GM19463 (cell line): ENCODE measurements at regions not wholly inside any gene's neighbourhood (a gene's known extent, or its start where the extent isn't known, plus 50 kb on each side); places are given as distances from the start of the nearest gene placed in this dataset.
"Not testable (repeated sequence)": the region's sequence is repeated elsewhere in the genome, so short reads cannot be mapped to it uniquely, and the experiment has no call there.

Experiments
- ATAC-seq: cut with Tn5 transposase; IDR thresholded peaks from one replicate; pipeline ENCODE4 v1.9.1; 2021; ENCODE audit warnings: mild to moderate bottlenecking, moderate library complexity; ENCODE audit not compliant: unreplicated experiment

DNA sequence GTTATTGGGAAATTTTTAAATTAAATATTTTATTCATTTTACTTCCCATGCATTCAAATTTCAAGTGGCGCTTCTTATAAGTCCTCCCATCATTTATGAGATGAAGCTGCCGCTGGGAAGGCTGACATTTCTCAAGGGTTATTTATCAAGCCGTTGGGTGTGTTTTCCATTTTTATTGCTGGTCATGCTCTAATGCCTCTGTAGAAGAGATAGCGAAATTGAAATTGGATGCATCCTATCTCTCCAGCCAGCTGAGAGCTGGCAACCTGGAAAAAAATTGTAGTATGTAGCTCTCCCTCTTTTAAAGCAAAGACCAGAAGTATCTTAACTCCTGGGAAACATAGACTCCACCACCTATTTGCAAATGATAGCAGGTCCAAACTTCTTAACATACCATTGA is 135.9 kb downstream of the C6orf118 start:
- no peak for ATAC-seq

DNA sequence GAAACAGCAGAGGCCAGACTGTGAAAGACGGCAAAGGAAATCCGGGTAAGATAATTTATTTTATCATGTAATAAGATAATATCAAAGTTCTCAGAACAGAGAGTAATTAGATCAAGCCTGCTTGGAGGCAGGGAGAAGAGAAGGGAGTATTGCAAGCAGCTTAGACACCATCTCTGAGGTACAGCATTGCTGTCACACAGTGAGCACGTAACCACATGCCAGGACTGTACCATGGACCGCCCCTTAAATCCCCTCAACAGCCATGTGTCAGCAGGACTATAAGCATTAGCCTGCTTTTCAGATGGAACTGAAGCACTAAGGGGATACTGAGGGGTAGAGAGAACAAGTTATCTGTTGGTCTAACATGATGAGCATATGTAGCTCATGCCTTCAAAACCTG is 141.5 kb downstream of the C6orf118 start:
- no peak for ATAC-seq

- no peak for ATAC-seq
These were observed 142.1 kb downstream of the C6orf118 start for GRCh38 chr6:165167311-165167710.

DNA sequence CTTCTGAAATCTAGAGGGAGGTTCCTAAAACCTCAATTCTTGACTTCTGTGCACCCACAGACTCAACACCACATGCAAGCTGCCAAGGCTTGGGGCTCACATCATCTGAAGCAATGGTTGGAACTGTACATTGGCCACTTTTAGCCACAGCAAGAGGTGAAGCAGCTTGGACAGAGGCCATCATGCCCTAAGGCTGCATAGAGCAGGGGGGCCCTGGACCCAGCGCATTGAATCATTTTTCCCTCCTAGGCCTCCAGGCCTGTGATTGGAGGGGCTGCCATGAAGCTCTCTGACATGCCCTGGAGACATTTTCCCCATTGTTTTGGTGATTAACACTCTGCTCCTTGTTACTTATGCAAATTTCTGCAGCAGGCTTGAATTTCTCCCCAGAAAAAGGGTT is 145.9 kb downstream of the C6orf118 start:
- ATAC-seq: no peak

GRCh38 chr6:165159460-165159859 is 149.9 kb downstream of the C6orf118 start:
- no peak for ATAC-seq

- no peak for ATAC-seq
These were observed 162.9 kb downstream of the C6orf118 start for GRCh38 chr6:165146456-165146855.

DNA sequence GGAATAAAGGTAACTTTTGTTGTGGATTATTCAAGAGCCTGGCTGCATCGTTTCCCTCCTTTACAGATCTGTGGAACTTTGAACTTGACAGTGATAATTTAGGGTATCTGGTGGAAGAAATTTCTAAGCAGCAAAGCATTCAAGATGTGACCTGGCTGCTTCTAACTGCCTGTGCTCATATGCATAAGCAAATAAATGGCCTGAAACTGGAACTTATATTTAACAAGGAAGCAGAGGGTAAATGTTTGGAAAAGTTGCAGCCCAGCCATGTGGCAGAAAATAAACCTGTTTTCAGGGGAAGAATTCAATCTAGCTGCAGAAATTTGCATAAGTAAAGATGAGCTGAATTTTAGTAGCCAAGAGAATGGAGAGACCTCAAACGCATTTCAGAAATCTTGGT is 173.5 kb downstream of the C6orf118 start:
- no peak for ATAC-seq

- no peak for ATAC-seq
These were observed 180.3 kb downstream of the C6orf118 start for GRCh38 chr6:165129086-165129485.

DNA sequence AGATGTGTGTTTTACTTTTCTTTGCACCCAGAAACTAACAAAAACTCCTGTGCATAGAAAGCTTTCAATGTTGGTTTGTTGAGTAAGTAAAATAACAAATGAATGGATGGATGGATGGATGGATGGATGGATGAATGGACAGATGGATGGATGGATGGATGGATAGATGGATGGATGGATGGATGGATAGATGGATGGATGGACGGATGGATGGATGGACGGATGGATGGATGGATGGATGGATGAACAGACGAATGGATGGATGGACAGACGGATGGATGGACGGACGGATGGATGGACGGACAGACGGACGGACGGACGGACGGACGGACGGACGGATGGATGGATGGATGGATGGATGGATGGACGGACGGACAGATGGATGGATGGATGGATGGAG is 181.7 kb downstream of the C6orf118 start:
- not testable (repeated sequence) for ATAC-seq

DNA sequence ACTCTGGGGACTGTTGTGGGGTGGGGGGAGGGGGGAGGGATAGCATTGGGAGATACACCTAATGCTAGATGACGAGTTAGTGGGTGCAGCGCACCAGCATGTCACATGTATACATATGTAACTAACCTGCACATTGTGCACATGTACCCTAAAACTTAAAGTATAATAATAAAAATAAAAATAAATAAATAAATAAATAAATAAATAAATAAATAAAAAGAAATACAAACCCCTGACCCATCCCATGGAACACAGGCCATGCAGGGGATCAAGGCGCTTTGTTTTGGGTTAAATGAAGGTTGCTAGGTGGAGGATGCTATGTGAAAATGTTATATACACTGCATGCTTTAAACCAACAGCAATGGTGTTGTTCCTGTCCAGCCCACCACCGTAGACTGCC is 184.7 kb downstream of the C6orf118 start:
- ATAC-seq: not testable (repeated sequence)

DNA sequence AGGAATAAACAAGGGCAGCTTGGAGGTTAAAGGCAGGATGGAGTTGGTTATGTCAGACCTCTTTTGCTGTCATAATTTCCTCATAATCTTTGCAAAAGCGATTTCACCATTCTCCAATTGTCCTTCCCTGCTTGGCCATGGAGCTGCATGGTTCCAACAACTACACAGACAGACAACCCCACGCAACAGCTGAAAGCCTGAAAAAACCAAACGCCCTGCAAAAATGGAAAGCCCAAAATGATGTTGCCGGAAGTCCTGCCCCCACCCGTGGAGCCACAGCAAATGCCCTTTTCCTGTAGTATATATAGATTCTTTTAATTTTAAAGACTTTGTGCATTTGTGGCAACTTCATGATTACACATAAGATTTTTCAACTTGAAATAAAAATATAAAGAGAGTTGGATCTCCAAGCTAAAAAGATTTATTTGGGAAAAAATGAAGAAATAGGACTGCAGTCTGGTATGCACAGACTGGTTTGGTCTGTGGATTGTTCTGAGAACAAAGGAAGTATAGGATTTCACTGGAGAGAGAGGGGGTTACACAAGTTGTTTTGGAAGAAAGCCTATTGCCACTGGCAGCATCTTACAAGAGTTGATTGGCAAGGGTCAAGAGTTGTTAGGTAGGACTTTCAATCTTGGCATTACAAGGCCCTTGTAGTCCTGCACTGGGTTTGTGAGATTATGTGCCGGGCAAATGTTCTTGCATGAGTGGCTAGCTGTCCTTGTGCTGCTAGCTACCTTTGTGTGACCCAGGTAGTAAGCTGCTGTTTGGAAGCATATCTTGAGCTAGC is 190.0 kb downstream of the C6orf118 start:
- ATAC-seq: no peak

- ATAC-seq: no peak
These were observed 190.7 kb downstream of the C6orf118 start for GRCh38 chr6:165118736-165119135.

DNA sequence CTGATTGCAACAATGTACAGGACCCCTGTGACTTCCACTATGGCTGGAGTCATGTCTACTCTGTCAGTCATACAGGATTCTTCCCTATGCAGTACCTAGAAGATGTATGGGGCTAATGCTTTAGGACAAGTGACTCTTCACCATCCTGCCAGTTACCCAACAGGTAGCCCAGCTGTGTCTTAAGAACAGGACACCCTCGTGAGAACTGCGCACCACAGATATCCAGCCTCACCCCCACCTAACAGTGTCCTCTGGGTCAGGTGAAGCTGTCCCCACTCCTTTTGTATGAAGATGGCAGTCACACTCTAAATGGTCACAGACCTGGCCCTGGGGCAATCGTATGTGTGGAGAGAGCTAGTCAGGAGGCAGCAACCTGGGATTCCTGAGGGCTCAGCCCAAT is 191.6 kb downstream of the C6orf118 start:
- no peak for ATAC-seq

DNA sequence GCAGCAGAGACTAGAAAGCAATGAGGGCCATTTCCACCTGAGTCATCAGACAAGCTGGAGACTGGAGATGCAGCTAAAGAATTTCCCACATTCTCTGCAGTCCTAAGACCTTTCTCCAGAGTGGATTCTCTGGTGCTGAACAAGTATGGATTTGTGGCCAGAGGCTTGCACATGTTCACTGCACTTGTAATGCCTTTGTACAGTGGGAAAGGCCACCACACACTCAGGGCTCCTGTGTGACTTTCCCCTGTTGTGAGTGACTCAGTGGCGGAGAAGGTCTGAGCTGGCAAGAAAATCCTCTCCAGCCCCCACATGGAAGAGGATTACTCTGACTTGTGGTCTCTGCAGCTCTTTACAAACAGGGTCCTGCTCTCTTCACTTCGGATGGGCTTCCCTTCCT is 192.3 kb downstream of the C6orf118 start:
- ATAC-seq: no peak

GRCh38 chr6:165110860-165111259 is 198.5 kb downstream of the C6orf118 start:
- no peak for ATAC-seq

- ATAC-seq: no peak
These were observed 200.4 kb downstream of the C6orf118 start for GRCh38 chr6:165109011-165109410.

DNA sequence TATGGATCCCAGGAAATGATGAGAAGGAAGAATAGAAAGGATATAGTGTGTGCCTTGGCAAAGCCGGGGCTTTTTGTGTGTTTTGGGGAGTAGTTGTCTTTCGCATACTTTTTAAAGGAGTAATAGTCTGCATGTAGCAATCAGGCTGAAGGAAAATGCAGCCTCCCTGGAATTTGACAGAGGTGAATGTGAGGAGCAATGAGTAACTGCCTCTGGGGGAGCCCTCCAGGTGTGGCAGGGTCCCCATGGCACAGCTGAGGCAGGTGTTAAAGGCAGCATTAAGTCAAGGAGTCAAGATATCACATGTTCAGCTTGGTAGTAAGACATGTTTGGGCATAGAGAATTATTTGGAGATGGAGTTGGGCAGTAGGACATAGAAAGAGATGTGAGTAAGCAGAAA is 203.1 kb downstream of the C6orf118 start:
- no peak for ATAC-seq

DNA sequence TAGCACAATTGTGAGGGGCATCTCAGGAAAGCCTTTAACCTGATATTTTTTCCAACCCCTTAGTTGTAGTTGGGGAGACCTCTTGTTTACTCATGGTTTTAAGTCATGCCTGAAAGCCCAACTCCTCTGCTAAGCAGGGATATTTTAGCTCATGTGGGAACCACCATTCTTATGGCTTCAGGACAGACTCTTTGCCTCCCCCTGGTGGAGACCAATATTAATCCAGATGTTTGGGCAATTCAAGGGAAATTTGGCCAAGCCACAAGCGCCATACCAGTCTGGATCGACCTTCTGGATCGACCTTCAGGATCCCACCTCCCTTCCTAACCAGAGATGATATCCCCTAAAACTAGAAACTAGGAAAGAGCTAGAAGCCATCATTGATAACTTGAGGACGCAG is 211.2 kb downstream of the C6orf118 start:
- ATAC-seq: no peak

- no peak for ATAC-seq
These were observed 212.5 kb downstream of the C6orf118 start for GRCh38 chr6:165096868-165097267.

- no peak for ATAC-seq
These were observed 213.2 kb downstream of the C6orf118 start for GRCh38 chr6:165096209-165096608.

DNA sequence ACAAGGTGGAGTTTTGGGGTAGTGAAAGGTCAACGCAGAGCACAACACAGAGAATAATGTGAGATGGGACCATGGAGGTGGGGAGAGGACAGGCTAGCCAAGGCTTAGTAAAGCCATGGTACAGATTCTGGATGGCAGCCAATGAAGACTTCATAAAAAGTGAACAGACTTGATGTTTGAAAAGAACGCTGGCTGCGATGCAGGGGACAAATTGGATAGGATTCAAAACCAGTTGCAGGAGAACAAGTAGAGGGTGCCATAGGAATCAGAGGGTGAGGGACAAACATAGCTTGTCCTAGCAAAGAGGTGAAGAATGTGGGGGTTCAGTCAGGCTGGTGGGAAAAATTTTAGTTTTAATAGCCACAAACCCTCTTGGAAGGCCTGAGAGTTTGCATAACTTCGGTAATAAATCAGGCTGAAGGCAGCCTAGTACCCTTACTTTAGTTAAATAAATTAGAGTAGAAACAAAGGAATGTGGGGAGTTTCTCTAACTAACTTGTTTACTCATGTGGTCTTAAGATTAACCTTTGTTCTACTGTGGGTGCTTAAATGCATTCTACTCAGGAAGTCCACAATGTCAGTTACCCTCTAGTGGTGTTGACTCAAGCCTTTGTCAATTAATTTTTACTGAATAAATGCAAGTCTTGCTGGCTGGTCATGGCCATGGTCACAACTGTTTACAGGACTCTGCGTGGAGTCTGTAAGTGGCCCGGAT is 216.4 kb downstream of the C6orf118 start:
- no peak for ATAC-seq

- ATAC-seq: no peak
These were observed 218.2 kb downstream of the C6orf118 start for GRCh38 chr6:165091121-165091785.
